Non-pigmented ciliary epithelial cell (primary cell): ENCODE measurements at regions not wholly inside any gene's neighbourhood (a gene's known extent, or its start where the extent isn't known, plus 50 kb on each side); places are given as distances from the start of the nearest gene placed in this dataset.

ENCODE experiments used
- DNase-seq: peaks from one replicate; pipeline ENCODE4 v3.0.0-alpha.2; 2010; ENCODE audit warnings: low read depth

- DNase-seq: no peak
Measured at GRCh38 chr12:74816398-74817175, 279.0 kb downstream of the ATXN7L3B start.

- no peak for DNase-seq
Measured at GRCh38 chr12:74817499-74817898, 279.9 kb downstream of the ATXN7L3B start.

- DNase-seq: no peak
Measured at GRCh38 chr12:74818412-74818811, 280.8 kb downstream of the ATXN7L3B start.

GRCh38 chr12:74820324-74820723 is 282.7 kb downstream of the ATXN7L3B start:
- DNase-seq: no peak

GRCh38 chr12:74836567-74836966 is 298.9 kb downstream of the ATXN7L3B start:
- no peak for DNase-seq

- DNase-seq: no peak
Measured at GRCh38 chr12:74846116-74846515, 308.5 kb downstream of the ATXN7L3B start.

- no peak for DNase-seq
Measured at GRCh38 chr12:74847169-74847568, 309.5 kb downstream of the ATXN7L3B start.

GRCh38 chr12:74848006-74848405 is 310.4 kb downstream of the ATXN7L3B start:
- DNase-seq: no peak

DNA sequence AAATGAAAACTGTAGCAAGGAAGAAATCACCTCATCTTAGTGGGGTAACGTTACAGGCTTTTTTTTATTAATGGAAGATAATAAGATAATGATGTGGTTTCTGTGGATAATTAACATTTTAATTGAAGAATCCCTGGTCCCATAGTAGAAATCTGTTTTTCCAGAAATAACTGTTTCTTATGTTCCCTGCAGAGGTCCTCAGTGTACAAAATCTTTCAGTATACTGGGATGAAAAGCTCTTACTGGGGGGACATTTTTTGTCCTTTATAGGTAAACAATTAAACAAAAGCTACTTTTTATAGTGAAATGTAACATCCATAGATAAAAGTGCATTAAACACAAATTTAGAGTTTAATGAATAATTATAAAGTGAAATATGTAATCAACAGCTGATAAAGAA is 312.2 kb downstream of the ATXN7L3B start:
- no peak for DNase-seq

- no peak for DNase-seq
Measured at GRCh38 chr12:74871817-74872216, 334.2 kb downstream of the ATXN7L3B start.

- no peak for DNase-seq
Measured at GRCh38 chr12:74885775-74886174, 323.9 kb downstream of the KCNC2 start.

GRCh38 chr12:74889073-74889472 is 320.6 kb downstream of the KCNC2 start:
- DNase-seq: no peak

GRCh38 chr12:74889563-74890236 is 319.9 kb downstream of the KCNC2 start:
- DNase-seq: peak; percentile 24

DNA sequence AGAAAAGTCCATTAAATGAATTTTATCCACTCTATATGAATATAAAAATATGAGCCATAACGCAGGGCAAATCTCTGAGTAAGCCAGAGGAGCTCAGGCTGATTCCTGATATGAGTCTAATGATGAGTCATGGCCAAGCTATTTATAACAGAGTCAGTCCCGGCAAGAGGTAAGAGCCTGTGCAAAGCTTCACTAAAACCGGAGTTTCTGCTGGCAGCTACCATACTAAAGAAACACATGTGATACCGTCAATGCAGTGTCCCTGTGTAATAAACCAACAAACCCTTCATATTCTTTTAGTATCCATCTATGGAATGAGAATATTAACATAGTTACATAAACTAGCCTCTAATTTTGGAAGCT is 319.4 kb downstream of the KCNC2 start:
- peak; percentile 85 for DNase-seq

DNA sequence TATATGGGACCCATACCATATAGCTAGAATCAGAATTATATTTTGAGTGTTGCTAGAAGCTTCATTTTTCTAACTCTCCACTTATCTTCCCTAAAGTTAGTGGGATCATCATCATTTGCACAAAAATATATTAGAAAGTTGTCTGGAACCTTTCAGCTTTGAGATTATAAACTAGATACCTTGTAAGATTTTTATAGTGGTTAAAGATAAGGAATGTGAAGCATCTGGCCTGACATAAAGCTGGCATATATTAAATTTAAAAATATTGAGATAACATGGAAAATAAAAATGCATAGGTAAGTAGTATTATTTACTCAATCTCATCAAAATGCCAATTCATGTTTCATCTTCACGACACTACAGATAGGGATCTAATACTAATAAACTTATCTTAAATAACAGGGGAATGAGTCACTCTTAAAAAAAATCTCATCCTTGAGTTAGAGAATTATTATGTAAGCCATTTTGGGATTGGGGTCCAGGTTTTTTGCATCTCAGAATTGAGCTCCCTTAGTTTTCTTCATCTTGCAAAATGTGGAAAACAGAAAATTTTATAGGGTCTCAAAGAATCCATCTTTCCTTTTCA is 318.5 kb downstream of the KCNC2 start:
- no peak for DNase-seq

GRCh38 chr12:74892057-74892633 is 317.5 kb downstream of the KCNC2 start:
- no peak for DNase-seq

DNA sequence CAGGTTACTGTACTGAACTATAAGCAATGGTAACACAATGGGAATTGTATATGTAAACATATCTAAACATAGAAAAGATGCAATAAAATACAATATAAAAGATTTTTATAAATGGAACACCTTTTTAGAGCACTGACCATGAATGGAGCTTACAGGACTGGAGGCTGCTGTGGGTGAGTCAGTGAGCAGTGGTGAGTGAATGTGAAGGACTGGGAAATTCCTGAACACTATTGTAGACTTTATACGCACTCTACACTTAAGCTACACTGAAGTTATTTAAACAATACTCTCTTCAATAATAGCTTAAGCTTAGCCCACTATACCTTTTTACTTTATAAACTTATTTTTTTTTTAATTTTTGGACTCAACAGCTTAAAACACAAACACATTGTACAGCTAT is 313.5 kb downstream of the KCNC2 start:
- DNase-seq: no peak

DNA sequence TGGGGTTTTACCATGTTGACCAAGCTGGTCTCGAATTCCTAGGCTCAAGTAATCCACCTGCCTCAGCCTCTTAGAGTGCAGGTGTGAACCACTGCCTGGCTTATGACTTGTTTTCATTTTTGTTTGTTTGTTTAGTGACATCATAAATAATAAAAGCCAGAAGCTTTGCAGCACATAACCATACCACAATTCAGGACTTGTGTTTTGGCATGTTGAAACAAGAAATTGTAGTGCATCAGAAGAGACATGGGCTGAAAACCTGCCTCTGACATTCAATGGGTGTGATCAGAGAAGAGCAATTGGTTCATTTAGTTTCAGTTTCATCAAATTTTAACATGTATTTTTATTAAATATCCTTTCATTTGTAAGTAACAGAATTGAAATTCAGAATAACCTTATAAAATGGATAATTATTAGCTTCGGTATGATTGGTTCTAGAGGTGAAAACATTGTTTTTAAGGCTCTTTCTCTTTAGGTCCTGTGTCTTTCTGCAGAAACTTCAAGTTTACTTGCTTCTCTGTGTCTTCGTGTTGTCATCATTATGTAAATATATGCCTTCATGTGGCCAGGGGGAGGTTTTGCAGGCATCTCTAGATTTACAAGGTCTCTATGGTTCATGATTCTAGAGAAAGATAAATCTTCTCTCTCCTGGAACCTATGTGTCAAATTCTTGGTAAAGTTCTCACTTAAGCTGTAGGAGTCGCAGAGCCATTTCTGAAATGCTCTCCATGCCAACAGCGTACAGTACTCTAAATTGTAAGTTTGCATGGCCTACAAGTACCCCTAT is 312.0 kb downstream of the KCNC2 start:
- DNase-seq: no peak

- DNase-seq: no peak
Measured at GRCh38 chr12:74899031-74899829, 310.4 kb downstream of the KCNC2 start.

GRCh38 chr12:74900232-74900631 is 309.4 kb downstream of the KCNC2 start:
- no peak for DNase-seq

DNA sequence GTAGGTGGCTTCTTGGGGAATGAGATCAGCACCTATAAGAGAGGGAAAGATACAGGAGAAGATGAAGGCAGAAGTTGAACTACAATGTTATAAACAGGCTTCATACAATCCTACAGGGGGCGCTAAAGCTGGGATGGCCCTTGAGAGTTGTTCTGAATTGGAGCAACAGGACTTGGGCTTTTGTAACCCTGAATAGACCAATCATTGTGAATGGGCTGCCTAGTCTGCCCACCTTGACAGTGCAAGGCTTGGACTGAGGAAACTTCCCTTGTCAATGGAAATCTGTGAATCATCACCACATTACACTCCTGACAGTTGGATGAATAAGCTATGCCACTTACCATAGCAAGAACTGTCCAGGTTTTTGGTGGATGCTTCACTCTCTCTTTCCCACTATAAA is 306.1 kb downstream of the KCNC2 start:
- DNase-seq: no peak
